LNCaP clone FGC (cell line): ENCODE measurements at regions not wholly inside any gene's neighbourhood (a gene's known extent, or its start where the extent isn't known, plus 50 kb on each side); places are given as distances from the start of the nearest gene placed in this dataset.

Source experiments
- DNase-seq: peaks from one replicate; pipeline ENCODE4 v3.0.0-alpha.2; 2011; ENCODE audit warnings: low read depth
- H3K4me3 ChIP-seq: 2 replicates; pipeline ENCODE4 v1.5.1; 2011; ENCODE audit warnings: mild to moderate bottlenecking, low read depth, low read length, control low read depth
- TF ChIP-seq, protein P1 (sequence below): IDR thresholded peaks from 2 replicates; pipeline ENCODE4 v1.5.1; 2012; ENCODE audit warnings: mild to moderate bottlenecking; ENCODE audit not compliant: control insufficient read depth, insufficient read depth; ENCODE audit errors: extremely low read depth

DNA sequence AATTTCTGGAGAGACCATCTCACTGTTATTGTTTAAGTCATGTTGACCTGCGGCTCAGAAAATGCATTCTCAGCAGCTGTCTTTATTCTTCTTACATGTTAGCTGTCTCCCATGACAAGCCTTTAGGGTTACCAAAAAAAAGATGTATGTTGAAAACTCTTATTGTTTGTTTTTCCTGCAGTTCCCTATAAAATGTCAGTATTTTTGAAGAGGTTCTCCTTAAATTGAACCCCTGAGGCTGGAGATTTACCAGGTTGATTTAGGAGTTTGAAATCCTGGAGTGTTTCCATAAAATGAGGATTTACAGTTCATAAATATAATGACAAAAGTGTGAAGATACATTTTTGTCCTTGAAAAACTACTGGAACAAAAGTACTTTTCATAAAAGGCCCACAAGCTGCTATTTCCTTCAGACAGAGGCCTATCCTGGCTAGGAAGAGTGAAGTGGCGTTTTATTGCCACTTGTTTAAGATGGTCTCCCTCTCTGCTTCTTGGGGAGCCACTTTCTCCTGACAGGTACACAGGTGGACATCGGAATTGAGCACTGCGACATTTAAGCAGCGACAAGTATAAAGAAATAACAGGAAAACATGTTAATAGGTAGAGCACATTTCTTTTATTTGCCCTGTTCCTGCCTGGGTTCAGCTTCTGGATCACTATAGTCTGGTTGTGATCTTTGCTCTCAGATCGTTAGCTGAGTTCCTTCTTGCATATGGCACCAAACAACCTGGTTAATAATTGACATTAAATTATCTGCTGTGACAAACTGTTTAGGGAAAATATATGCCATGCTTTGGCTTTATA lies 344.8 kb upstream of the RPS23 start:
- TF ChIP-seq, protein P1, sequence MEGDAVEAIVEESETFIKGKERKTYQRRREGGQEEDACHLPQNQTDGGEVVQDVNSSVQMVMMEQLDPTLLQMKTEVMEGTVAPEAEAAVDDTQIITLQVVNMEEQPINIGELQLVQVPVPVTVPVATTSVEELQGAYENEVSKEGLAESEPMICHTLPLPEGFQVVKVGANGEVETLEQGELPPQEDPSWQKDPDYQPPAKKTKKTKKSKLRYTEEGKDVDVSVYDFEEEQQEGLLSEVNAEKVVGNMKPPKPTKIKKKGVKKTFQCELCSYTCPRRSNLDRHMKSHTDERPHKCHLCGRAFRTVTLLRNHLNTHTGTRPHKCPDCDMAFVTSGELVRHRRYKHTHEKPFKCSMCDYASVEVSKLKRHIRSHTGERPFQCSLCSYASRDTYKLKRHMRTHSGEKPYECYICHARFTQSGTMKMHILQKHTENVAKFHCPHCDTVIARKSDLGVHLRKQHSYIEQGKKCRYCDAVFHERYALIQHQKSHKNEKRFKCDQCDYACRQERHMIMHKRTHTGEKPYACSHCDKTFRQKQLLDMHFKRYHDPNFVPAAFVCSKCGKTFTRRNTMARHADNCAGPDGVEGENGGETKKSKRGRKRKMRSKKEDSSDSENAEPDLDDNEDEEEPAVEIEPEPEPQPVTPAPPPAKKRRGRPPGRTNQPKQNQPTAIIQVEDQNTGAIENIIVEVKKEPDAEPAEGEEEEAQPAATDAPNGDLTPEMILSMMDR = no peak
- no peak overlapping the region for H3K4me3 ChIP-seq
- no peak for DNase-seq

DNA sequence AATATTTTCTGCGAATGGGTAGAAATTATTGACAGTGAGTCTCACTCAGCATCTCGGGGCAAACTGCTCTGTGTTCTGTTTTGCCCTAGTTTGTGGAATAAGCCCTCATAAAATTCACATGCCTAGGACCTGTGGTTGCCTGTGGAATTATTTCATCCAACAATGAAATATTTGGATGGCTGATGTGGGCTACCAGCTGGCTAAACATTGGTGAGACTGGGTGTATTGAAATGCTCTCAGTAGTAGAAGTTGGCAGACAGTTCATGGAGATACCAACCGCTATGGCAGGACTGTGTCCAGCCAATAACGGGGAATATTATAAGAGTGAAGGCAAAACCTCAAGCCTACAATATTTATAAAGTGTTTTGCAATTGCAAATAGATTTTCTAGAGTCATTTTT lies 344.1 kb upstream of the RPS23 start:
- no peak overlapping the region for H3K4me3 ChIP-seq
- DNase-seq = no peak
- TF ChIP-seq, protein P1 = no peak

DNA sequence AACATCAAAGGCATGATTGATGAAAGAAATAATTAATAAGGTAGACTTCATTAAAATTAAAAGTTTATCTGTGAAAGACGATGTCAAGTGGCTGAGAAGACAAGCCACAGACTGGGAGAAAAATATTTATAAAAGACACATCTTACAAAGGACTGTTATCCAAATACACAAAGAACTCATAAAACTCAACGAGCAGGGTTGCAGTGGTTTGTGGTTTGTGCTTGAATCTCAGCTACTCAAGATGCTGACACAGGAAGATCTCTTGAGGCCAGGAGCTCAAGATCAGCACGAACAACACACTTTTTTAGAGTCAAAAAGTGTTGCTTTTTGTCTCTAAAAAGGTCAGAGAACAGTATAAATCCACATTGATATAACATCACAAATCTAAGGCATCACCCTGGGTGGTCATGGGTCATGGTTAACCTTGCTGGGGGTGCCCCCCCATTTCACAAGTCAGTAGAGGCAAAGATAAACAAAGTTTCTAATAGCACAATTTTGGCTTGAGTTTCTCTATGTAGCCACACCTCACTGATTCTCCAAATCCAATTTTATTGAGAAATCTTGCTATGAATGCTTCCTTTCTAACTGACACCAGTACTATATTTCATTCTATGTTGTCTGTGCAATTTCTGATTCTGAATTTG lies 342.9 kb upstream of the RPS23 start:
- TF ChIP-seq, protein P1 = no peak
- DNase-seq = no peak
- H3K4me3 ChIP-seq = no peak overlapping the region

DNA sequence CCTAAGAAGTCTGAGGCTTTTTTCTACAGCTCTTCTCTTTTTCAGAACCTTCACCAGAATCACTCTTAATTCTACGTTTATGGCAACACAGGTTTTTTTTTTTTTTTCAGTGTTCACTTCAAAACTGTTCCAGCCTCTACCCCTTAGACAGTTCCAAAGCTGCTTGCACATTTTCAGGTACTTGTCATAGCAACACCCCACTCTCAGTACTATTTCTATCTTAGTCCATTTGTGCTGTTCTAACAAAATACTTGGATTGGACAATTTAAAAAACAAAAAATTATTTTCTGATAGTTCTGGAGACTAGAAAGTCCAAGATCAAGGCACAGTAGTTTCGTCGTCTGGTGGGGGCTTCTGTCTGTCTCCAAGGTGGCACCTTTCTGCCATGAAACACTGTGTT lies 340.9 kb upstream of the RPS23 start:
- no peak for DNase-seq
- TF ChIP-seq, protein P1 = no peak
- H3K4me3 ChIP-seq = no peak overlapping the region

DNA sequence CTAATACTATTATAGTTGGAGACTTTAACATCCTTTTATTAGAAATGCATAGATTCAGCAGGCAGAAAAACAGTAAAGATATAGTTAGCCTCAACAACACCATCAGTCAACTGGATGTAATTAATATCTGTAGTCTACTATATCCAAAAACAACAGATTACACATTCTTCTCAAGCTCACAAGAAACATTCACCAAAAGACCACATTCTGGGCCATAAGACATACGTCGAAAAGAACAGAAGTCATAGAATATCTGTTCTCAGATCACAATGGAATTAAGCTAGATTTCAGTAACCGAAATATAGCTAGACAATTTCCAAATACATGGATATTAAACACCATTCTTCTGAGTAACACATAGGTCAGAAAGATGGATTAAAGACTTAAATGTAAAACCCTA lies 336.6 kb upstream of the RPS23 start:
- H3K4me3 ChIP-seq = no peak overlapping the region
- TF ChIP-seq, protein P1 = no peak
- DNase-seq = no peak

DNA sequence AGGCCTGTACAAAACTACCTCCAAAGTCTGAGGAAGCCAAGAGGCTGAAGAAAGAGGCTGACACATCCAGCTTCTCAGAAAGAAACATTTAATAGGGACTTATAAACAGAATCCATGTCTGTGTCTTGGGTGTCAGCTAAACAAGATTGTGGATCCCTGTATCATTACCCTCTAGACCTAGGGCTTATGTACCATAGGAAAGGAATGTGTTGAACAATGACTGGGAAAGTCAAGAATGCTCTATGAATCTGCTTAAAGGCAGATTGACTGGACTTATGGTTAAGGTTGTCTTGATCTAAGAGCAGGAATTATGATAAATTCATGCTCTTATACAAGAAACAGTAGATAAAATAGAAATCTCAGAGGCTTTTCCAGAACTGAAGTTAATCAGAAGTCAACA lies 335.7 kb upstream of the RPS23 start:
- TF ChIP-seq, protein P1 = no peak

More for the DNA sequence above, 335.7 kb upstream of the RPS23 start:
- DNase-seq = no peak
- H3K4me3 ChIP-seq = no peak overlapping the region
